GM18519 (cell line): ENCODE measurements at regions not wholly inside any gene's neighbourhood (a gene's known extent, or its start where the extent isn't known, plus 50 kb on each side); places are given as distances from the start of the nearest gene placed in this dataset.

Experiments used
- ATAC-seq: cut with Tn5 transposase; IDR thresholded peaks from one replicate; pipeline ENCODE4 v1.9.1; 2021; ENCODE audit warnings: mild to moderate bottlenecking, moderate library complexity; ENCODE audit not compliant: unreplicated experiment, low FRiP score

DNA sequence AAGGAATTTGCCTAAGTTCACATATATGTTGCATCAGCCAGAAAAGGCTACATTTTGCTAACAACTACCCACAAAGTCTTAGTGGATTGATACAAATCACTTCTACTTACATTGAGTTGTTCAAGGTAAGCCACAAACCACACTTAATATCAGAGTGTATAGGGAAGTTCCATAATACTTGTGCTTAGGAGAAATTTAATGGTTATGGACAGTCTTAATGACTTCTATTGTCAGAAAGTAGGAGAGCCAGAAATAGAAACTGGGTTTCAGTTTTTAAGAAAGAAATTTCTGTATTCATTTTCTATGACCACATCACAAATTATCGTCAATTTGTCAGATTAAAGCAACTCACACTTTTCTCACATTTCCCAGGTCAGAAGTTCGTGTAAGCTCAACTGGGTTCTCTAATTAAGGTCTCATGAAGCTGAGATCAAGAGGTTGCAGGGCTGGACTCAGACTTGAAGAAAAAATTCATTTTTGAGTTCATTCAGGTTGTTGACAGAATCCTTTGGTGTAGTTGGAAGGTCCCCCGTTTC is 695.7 kb downstream of the CDH11 start:
- no peak for ATAC-seq

GRCh38 chr16:64425381-64425780 is 696.5 kb downstream of the CDH11 start:
- no peak for ATAC-seq

GRCh38 chr16:64422259-64422658 is 699.6 kb downstream of the CDH11 start:
- no peak for ATAC-seq

- no peak for ATAC-seq
Measured at GRCh38 chr16:64421515-64421914, 700.3 kb downstream of the CDH11 start.

DNA sequence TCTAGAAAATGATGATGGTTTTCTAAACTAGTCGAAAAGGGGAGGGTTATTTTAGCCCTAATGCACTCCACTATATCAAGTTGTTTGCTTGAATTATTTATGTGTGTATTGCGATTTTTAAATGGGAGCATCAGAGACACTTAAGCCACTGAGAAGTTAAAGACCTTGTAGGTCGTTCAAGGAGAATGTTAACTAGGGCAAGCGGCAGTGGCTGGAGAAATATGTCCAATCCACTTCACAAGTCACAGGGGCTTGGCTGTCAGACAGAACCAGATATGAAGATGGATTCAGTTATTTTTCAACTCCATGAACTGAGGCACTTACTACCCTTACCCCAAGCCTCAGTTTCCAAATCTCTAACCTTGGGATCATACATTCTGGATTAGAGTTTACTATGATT is 702.0 kb downstream of the CDH11 start:
- ATAC-seq = no peak

DNA sequence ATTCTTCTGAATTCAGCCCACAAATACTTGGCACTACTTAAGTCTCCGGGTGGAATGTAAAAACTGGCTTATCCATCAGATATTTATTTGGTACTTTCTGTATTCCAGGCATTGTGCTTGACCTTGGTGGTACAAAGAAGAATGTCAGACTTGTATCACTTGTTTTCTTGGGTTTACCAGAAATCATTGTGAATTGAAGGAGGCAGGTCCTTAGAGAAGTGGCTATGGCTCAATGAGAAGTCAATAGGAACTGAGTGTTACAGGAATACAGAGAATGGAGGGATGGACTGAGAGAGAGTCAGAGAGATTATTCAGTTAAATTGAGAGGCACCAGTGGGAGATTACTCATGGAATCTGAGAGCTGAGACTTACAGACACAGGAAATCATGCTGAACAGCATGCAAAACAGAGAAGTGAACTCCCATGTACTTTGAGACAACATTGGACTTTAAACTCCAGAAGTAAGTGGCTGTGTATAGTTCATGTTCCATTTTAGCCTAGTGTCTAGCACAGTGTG is 704.1 kb downstream of the CDH11 start:
- no peak for ATAC-seq

DNA sequence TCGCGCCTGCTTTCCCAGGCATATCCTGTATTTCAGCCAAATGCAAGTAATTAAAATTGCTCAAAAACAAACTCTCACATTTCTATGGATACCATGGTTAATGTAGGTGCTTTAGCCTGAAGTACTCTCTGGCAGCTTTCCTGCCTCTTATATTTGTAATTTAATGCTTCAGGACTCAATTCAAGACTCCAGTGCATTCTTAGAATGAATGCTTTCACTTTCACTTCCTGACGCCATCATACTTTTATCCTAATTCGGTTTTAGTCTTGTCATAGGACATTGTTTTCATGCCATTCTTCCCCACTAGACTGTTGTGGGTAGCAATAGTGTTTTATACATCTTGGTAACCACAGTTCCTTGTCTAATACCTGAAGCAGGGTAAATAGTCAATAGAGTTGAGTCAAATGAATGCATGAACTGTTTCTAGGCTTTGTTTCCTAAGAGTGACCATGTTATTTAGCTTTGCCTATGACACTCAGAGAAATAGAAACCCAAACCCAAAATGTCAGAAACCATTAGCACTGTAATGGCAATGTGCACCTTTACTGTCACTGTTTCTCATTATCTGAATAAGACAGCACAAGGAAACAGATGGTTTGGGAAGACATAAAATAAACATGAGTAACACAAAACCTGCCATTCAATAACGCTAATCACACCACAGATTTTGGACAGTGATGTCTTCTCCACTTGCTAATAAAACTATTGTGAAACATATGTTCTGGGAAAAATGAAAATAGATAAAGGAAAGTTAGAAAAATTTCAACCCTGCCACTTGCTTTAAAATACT is 705.5 kb downstream of the CDH11 start:
- no peak for ATAC-seq

DNA sequence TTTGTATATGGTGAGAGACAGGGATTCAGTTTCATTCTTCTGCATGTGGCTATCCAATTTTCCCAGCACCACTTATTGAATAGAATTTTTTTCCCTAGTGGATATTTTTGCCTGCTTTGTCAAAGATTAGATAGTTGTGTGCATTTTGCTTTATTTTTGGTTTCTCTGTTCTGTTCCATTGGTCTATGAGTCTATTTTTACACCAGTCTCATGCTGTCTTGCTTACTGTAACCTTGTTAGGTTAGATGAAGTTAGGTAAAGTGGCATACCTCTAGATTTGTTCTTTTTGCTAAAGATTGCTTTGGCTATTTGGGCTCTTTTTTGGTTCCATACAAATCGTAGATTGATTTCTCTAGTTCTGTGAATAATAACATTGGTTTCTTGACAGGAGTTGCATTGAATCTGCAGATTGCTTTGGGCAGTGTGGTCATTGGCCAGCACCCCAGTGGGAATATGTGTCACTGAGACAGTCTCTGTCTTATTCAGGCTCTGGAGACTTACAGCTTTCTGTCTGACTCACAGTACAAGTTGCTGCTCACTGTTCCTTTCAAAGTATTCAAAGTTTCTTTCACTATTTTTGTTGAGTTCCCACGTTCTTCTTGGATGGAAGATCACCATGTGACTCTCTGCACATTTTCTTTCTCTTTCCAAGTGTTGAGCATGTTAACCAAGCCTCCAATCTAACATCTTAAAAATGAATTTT is 709.1 kb downstream of the CDH11 start:
- no peak for ATAC-seq

DNA sequence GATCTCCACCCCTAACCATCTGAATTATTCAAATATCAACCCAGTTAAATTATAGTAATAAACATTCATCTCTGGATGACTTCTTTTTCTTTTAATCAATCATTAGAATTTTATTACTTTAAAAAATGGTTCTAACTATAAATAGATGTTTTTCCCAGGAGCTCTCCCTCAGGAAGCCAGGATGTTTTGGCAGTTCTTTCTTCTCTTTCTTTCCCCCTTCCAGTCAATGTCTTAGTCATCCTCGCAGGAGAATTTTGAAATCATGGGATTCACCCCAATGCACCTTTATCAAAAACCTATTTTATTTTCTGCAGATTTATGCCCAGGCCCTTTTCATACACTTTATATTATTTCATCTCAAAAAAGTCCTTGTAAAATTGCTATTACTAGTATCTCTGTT is 711.6 kb downstream of the CDH11 start:
- no peak for ATAC-seq

DNA sequence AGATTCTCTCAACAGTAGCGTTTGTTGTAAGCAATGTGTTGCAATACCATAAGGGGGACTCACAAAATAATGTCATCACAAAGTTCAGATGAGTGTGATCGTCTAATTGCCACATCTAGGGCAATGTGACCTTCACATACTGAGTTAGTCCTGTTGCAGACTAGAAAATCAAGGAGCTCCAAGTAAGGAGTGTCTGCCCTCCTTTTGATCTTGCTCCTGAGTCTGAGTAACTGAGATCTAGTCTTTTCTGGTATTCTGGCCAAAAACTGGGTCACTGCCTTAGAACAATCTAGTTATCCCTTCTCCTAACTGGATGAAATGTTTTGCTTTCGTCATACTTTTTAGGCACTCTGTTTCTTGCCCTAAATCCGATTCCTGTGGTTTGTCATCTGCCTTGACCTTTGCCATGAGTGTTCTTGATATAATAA is 712.1 kb downstream of the CDH11 start:
- no peak for ATAC-seq

GRCh38 chr16:64408699-64409098 is 713.2 kb downstream of the CDH11 start:
- ATAC-seq = no peak

GRCh38 chr16:64406770-64407181 is 715.1 kb downstream of the CDH11 start:
- ATAC-seq = no peak

GRCh38 chr16:64403352-64403751 is 718.5 kb downstream of the CDH11 start:
- ATAC-seq = no peak

DNA sequence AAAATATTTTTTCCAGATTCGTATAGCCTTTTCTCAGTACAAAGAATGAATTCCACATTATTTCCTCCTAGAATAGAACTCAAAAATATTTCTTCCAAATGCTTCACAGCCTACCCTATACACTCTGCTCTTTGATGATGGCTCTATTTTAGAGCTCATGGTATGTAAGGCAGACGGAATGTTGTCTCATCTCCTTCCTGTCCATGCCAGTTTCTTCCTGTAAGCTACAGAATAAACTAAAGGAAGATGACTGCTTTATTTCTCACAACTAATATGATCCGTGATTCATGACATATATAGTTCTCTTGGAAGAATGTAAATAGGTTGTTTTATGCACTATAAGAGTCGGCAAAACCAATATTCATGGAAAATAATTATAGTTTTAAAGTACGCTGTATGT is 723.1 kb downstream of the CDH11 start:
- ATAC-seq = no peak

GRCh38 chr16:64397945-64398508 is 723.8 kb downstream of the CDH11 start:
- ATAC-seq = no peak

DNA sequence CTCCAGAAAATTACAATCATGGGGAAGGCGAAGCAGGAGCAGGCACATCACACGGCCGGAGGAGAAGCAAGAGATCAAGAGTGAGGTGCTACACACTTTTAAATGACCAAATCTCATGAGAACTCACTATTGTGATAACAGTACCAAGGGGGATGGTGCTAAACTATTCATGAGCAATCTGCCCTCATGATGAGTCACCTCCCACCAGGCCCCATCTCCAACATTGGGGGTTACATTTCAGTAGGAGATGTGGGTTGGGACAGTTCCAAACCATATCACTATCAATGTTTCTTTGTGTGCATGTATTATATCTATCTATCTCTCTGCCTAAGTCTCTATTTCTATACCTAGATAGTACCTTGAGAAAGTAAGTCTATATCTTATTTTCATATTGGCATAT is 724.8 kb downstream of the CDH11 start:
- ATAC-seq = no peak

GRCh38 chr16:64394061-64394460 is 727.8 kb downstream of the CDH11 start:
- no peak for ATAC-seq

GRCh38 chr16:64392456-64392855 is 729.4 kb downstream of the CDH11 start:
- ATAC-seq = no peak

- ATAC-seq = no peak
Measured at GRCh38 chr16:64391063-64391600, 730.7 kb downstream of the CDH11 start.

DNA sequence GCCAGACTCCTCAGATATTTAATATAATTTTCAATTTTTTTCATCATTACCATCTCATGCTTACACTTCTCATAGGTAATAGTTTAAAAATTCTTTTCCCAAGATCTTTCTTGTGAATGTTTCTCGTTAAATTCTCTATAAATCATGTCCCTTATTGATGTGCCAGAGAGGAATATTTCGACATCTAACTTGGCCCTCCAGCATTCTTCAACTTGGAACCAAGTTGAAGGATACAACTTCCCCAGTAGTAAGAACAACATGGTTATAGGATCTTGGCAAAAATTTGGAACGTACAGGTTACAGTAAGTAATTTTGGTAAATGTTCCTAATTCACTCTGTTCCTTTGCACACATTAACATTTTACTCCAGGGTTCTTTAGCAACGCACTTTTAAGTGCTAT is 731.8 kb downstream of the CDH11 start:
- ATAC-seq = no peak

GRCh38 chr16:64384636-64385035 is 737.2 kb downstream of the CDH11 start:
- no peak for ATAC-seq
